Astrocyte (in vitro differentiated cells and primary cell): ENCODE measurements at regions not wholly inside any gene's neighbourhood (a gene's known extent, or its start where the extent isn't known, plus 50 kb on each side); places are given as distances from the start of the nearest gene placed in this dataset.
A peak's percentile ranks its signal among the peaks of the same experiment; 100 is the strongest.

ENCODE experiments used
- DNase-seq: peaks from one replicate; pipeline ENCODE4 v3.0.0-alpha.2; 2010; ENCODE audit warnings: low read depth
- FAIRE-seq: peaks from 2 replicates; lab custom pipeline; 2011; peaks lifted over from hg19 to GRCh38; lab: Jason Lieb, UNC
- H2AFZ ChIP-seq: 2 replicates; pipeline ENCODE4 v1.6.0; 2012; ENCODE audit warnings: low read depth, low read length, inconsistent platforms
- H3K27ac ChIP-seq: 2 replicates; pipeline ENCODE4 v1.5.1; 2011; ENCODE audit warnings: low read depth, low read length, inconsistent platforms
- H3K27me3 ChIP-seq: 2 replicates; pipeline ENCODE4 v1.6.0; 2011; ENCODE audit warnings: low read length, inconsistent platforms; ENCODE audit not compliant: insufficient read depth
- H3K36me3 ChIP-seq: 2 replicates; pipeline ENCODE4 v1.5.1; 2011; ENCODE audit warnings: low read length, inconsistent platforms; ENCODE audit not compliant: insufficient read depth
- H3K4me1 ChIP-seq: 2 replicates; pipeline ENCODE4 v1.5.1; 2011; ENCODE audit warnings: low read length, inconsistent platforms; ENCODE audit not compliant: insufficient read depth
- H3K4me2 ChIP-seq: 2 replicates; pipeline ENCODE4 v1.6.0; 2012; ENCODE audit warnings: low read length, inconsistent platforms
- H3K4me3 ChIP-seq: 2 replicates; pipeline ENCODE4 v1.5.1; 2011; ENCODE audit warnings: low read depth, mild to moderate bottlenecking, low read length, inconsistent platforms; ENCODE audit not compliant: insufficient read depth
- H3K79me2 ChIP-seq: 2 replicates; pipeline ENCODE4 v1.6.0; 2012; ENCODE audit warnings: mild to moderate bottlenecking, low read length, inconsistent platforms; ENCODE audit not compliant: insufficient read depth
- H3K9ac ChIP-seq: 2 replicates; pipeline ENCODE4 v1.6.0; 2012; ENCODE audit warnings: mild to moderate bottlenecking, low read length, inconsistent platforms
- H3K9me3 ChIP-seq: 2 replicates; pipeline ENCODE4 v1.5.1; 2012; ENCODE audit warnings: low read depth, mild to moderate bottlenecking, low read length, inconsistent platforms; ENCODE audit not compliant: insufficient read depth
- H4K20me1 ChIP-seq: 2 replicates; pipeline ENCODE4 v1.6.0; 2012; ENCODE audit warnings: low read length, inconsistent platforms; ENCODE audit not compliant: insufficient read depth
- H3K27ac Mint-ChIP-seq: one replicate; pipeline ENCODE4 v1.8.0; 2021; ENCODE audit warnings: mild to moderate bottlenecking, mixed read lengths; ENCODE audit not compliant: unreplicated experiment
- H3K27me3 Mint-ChIP-seq: one replicate; pipeline ENCODE4 v1.8.0; 2021; ENCODE audit warnings: low read depth, mixed read lengths; ENCODE audit not compliant: unreplicated experiment
- H3K36me3 Mint-ChIP-seq: one replicate; pipeline ENCODE4 v1.8.0; 2021; ENCODE audit warnings: low read depth, mixed read lengths; ENCODE audit not compliant: unreplicated experiment
- H3K4me1 Mint-ChIP-seq: one replicate; pipeline ENCODE4 v1.8.0; 2021; ENCODE audit warnings: low read depth, mixed read lengths; ENCODE audit not compliant: unreplicated experiment
- H3K4me3 Mint-ChIP-seq: one replicate; pipeline ENCODE4 v1.8.0; 2021; ENCODE audit warnings: mild to moderate bottlenecking, moderate library complexity, mixed read lengths; ENCODE audit not compliant: unreplicated experiment
- H3K9me3 Mint-ChIP-seq: one replicate; pipeline ENCODE4 v1.8.0; 2021; ENCODE audit warnings: mild to moderate bottlenecking, mixed read lengths; ENCODE audit not compliant: unreplicated experiment
- CTCF ChIP-seq: IDR thresholded peaks from 2 replicates; pipeline ENCODE4 v1.5.1; 2011; ENCODE audit warnings: low read depth, mild to moderate bottlenecking, inconsistent platforms, low read length, moderate library complexity; ENCODE audit not compliant: insufficient read depth
- EZH2 ChIP-seq: IDR thresholded peaks from 2 replicates; pipeline ENCODE4 v1.6.1; 2012; ENCODE audit warnings: mild to moderate bottlenecking, low read length, inconsistent platforms; ENCODE audit not compliant: insufficient read depth

GRCh38 chr2:129301431-129301913 is 678.0 kb upstream of the RAB6C start:
- Mint-ChIP-seq H3K27me3 (peaks cover 13% of the 10 kb centered on the region), H3K27ac (no peak overlapping the region), H3K36me3 (no peaks in the 10 kb centered on the region), H3K9me3 (peaks cover 3% of the 10 kb centered on the region), H3K4me3 (no peak overlapping the region), H3K4me1 (no peaks in the 10 kb centered on the region)
- Histone ChIP-seq H3K9ac (no peak overlapping the region), H3K27me3 (no peaks in the 10 kb centered on the region), H3K9me3 (peaks cover 4% of the 10 kb centered on the region), H3K79me2 (no peaks in the 10 kb centered on the region), H4K20me1 (no peaks in the 10 kb centered on the region), H3K27ac (no peak overlapping the region), H2AFZ (no peak overlapping the region), H3K4me1 (no peaks in the 10 kb centered on the region), H3K4me2 (no peak overlapping the region), H3K4me3 (no peak overlapping the region), H3K36me3 (no peaks in the 10 kb centered on the region)
- FAIRE-seq (no peak), DNase-seq (peak; percentile 18)
- no peak for TF ChIP-seq CTCF
- no peak for TF ChIP-seq EZH2

GRCh38 chr2:129302106-129302505 is 677.4 kb upstream of the RAB6C start:
- H3K4me3 ChIP-seq, result no peak overlapping the region
- FAIRE-seq (no peak), DNase-seq (no peak)
- no peak overlapping the region for H3K27ac Mint-ChIP-seq
- no peak for TF ChIP-seq CTCF
- no peak for TF ChIP-seq EZH2
- peaks cover 3% of the 10 kb centered on the region for H3K9me3 Mint-ChIP-seq
- H3K36me3 Mint-ChIP-seq, result no peaks in the 10 kb centered on the region
- no peaks in the 10 kb centered on the region for H3K36me3 ChIP-seq
- H2AFZ ChIP-seq, result no peak overlapping the region
- H3K27me3 Mint-ChIP-seq, result peaks cover 11% of the 10 kb centered on the region
- H3K79me2 ChIP-seq, result no peaks in the 10 kb centered on the region
- H3K27ac ChIP-seq, result no peak overlapping the region
- no peak overlapping the region for H3K4me2 ChIP-seq
- no peaks in the 10 kb centered on the region for H3K4me1 Mint-ChIP-seq
- no peak overlapping the region for H3K4me3 Mint-ChIP-seq
- H3K9ac ChIP-seq, result no peak overlapping the region
- H3K4me1 ChIP-seq, result no peaks in the 10 kb centered on the region
- no peaks in the 10 kb centered on the region for H4K20me1 ChIP-seq
- H3K27me3 ChIP-seq, result no peaks in the 10 kb centered on the region
- peaks cover 4% of the 10 kb centered on the region for H3K9me3 ChIP-seq

- no peak for FAIRE-seq
Measured at GRCh38 chr2:129302561-129303183, 676.8 kb upstream of the RAB6C start.

More at GRCh38 chr2:129302561-129303183, 676.8 kb upstream of the RAB6C start:
- Mint-ChIP-seq H3K9me3 (peaks cover 3% of the 10 kb centered on the region), H3K4me3 (no peak overlapping the region), H3K27ac (no peak overlapping the region), H3K36me3 (no peaks in the 10 kb centered on the region), H3K4me1 (no peaks in the 10 kb centered on the region), H3K27me3 (peaks cover 11% of the 10 kb centered on the region)
- DNase-seq, result no peak
- Histone ChIP-seq H3K4me2 (no peak overlapping the region), H3K36me3 (no peaks in the 10 kb centered on the region), H3K27ac (no peak overlapping the region), H3K9me3 (peaks cover 4% of the 10 kb centered on the region), H3K79me2 (no peaks in the 10 kb centered on the region), H2AFZ (no peak overlapping the region), H3K4me1 (no peaks in the 10 kb centered on the region), H3K4me3 (no peak overlapping the region), H3K27me3 (no peaks in the 10 kb centered on the region), H4K20me1 (no peaks in the 10 kb centered on the region), H3K9ac (no peak overlapping the region)
- TF ChIP-seq CTCF (no peak), EZH2 (no peak)
